HCT116 (cell line): ENCODE measurements at regions not wholly inside any gene's neighbourhood (a gene's known extent, or its start where the extent isn't known, plus 50 kb on each side); places are given as distances from the start of the nearest gene placed in this dataset.

Experiments
- ATAC-seq: fragments of 200-7000 bp; cut with Tn5 transposase; 2 replicates; pipeline ENCODE4 v1.9.1; 2020; ENCODE audit warnings: mild to moderate bottlenecking, moderate library complexity
- BruUV-seq: library from RNA; stranded (reverse); fragments of 400-500 nt; replicated peaks from 2 replicates; lab custom pipeline; 2021; lab: Mats Ljungman, UMichigan
- CTCF ChIA-PET: fragments of 300-600 bp; sonication (Branson Sonifier 250); formaldehyde crosslinking; loops from one replicate; lab custom pipeline; 2021; ENCODE audit warnings: antibody characterized with exemption; lab: Charles Lee
- POLR2A ChIA-PET: fragments of 300-600, 350-600 bp; sonication (Branson Sonifier 250); formaldehyde crosslinking; loops from one replicate; lab custom pipeline; 2021; ENCODE audit warnings: antibody characterized with exemption; lab: Charles Lee
- RAD21 ChIA-PET, 2 experiments: fragments of 300-600 bp; sonication (Branson Sonifier 250); formaldehyde crosslinking; loops; one replicate each; lab custom pipeline; 2023; ENCODE audit warnings: low total read pairs in 2 of 2; ENCODE audit not compliant: uncharacterized antibody in 2 of 2, unreplicated experiment in 2 of 2, low non-redundant PET in 1 of 2; lab: Charles Lee
- DNase-seq: peaks from one replicate; pipeline ENCODE4 v3.0.0-alpha.2; 2010; ENCODE audit warnings: low read depth, low spot score
- H2AFZ ChIP-seq: fragments of 200-600 bp; shearing (Covaris generic), sonication (generic); 2 replicates; pipeline ENCODE4 v1.6.1; 2017; ENCODE audit warnings: low read depth, mixed run types, mixed read lengths, antibody characterized with exemption, low read length; ENCODE audit not compliant: poor library complexity, severe bottlenecking
- H3K27ac ChIP-seq: 2 replicates; pipeline ENCODE4 v1.5.1; 2012; ENCODE audit warnings: low read depth, low read length
- H3K27me3 ChIP-seq: fragments of 200-600 bp; sonication (generic); 2 replicates; pipeline ENCODE4 v1.6.1; 2016; ENCODE audit warnings: mixed run types, low read length, mixed read lengths; ENCODE audit not compliant: insufficient read depth
- H3K36me3 ChIP-seq, 2 experiments: fragments of 200-500 bp in 1 of 2; fragments of 200-600 bp in 1 of 2; sonication (Bioruptor generic) in 1 of 2; sonication (generic) in 1 of 2; 2 replicates each; pipeline versions ENCODE4 v1.5.1 to v1.6.1; 2014 to 2016; ENCODE audit warnings: low read length in 2 of 2, inconsistent platforms in 1 of 2, mixed read lengths in 1 of 2, mixed run types in 1 of 2; ENCODE audit not compliant: insufficient read depth in 2 of 2, control insufficient read depth in 1 of 2
- H3K4me1 ChIP-seq, 2 experiments: fragments of 200-600 bp in 1 of 2; sonication (generic) in 1 of 2; 2 replicates each; pipeline versions ENCODE4 v1.5.1 to v1.6.1; 2012 to 2017; ENCODE audit warnings: low read length in 2 of 2, inconsistent platforms in 1 of 2, mild to moderate bottlenecking in 1 of 2, mixed read lengths in 1 of 2, mixed run types in 1 of 2, moderate library complexity in 1 of 2; ENCODE audit not compliant: insufficient read depth in 2 of 2, control insufficient read depth in 1 of 2
- H3K4me2 ChIP-seq: fragments of 200-600 bp; sonication (generic); 2 replicates; pipeline ENCODE4 v1.6.1; 2017; ENCODE audit warnings: mixed run types, low read length, mixed read lengths
- H3K4me3 ChIP-seq, 2 experiments: fragments of 200-600 bp in 1 of 2; sonication (generic) in 1 of 2; replicated peaks in 1 of 2; 2 replicates each; pipeline ENCODE4 v1.5.1; 2011 to 2016; ENCODE audit warnings: low read length in 2 of 2, control low read depth in 1 of 2, low read depth in 1 of 2, mild to moderate bottlenecking in 1 of 2, mixed read lengths in 1 of 2, mixed run types in 1 of 2
- H3K79me2 ChIP-seq: fragments of 200-600 bp; sonication (generic); 2 replicates; pipeline ENCODE4 v1.6.1; 2017; ENCODE audit warnings: mild to moderate bottlenecking, mixed run types, low read length, moderate library complexity, mixed read lengths; ENCODE audit not compliant: insufficient read depth
- H3K9ac ChIP-seq: fragments of 200-600 bp; sonication (generic); 2 replicates; pipeline ENCODE4 v1.6.1; 2016; ENCODE audit warnings: low read length, mixed read lengths
- H3K9me2 ChIP-seq: fragments of 200-600 bp; sonication (generic), shearing (Covaris generic); 2 replicates; pipeline ENCODE4 v1.6.1; 2017; ENCODE audit warnings: mixed run types, mild to moderate bottlenecking, moderate library complexity; ENCODE audit not compliant: insufficient read depth
- H3K9me3 ChIP-seq, 2 experiments: fragments of 200-500 bp in 1 of 2; fragments of 200-600 bp in 1 of 2; sonication (Bioruptor generic) in 1 of 2; sonication (generic) in 1 of 2; 2 replicates each; pipeline ENCODE4 v1.6.1; 2014 to 2017; ENCODE audit warnings: low read length in 2 of 2, mixed read lengths in 2 of 2, inconsistent platforms in 1 of 2, low read depth in 1 of 2, mild to moderate bottlenecking in 1 of 2, mixed run types in 1 of 2, moderate library complexity in 1 of 2; ENCODE audit not compliant: control insufficient read depth in 1 of 2, insufficient read depth in 1 of 2
- H4K20me1 ChIP-seq: fragments of 200-600 bp; sonication (generic), shearing (Covaris generic); 2 replicates; pipeline ENCODE4 v1.6.1; 2017; ENCODE audit warnings: mixed run types, mild to moderate bottlenecking, moderate library complexity; ENCODE audit not compliant: insufficient read depth
- CBX3 ChIP-seq: IDR thresholded peaks from 2 replicates; pipeline ENCODE4 v1.6.1; 2012; ENCODE audit warnings: low read depth
- EGR1 ChIP-seq: IDR thresholded peaks from 2 replicates; pipeline ENCODE4 v1.6.1; 2012; ENCODE audit warnings: low read depth
- ELF1 ChIP-seq: IDR thresholded peaks from 2 replicates; pipeline ENCODE4 v1.6.1; 2012; ENCODE audit warnings: low read depth, borderline replicate concordance
- EZH2 ChIP-seq: fragments of 200-600 bp; sonication (generic); IDR thresholded peaks from 2 replicates; pipeline ENCODE4 v1.6.1; 2017; ENCODE audit warnings: antibody characterized with exemption, mixed run types
- EZH2phosphoT487 ChIP-seq: fragments of 200-600 bp; IDR thresholded peaks from 2 replicates; pipeline ENCODE4 v1.6.1; 2018; ENCODE audit warnings: antibody characterized with exemption, borderline replicate concordance
- POLR2A ChIP-seq: IDR thresholded peaks from 2 replicates; pipeline ENCODE4 v1.7.0; 2011; ENCODE audit warnings: borderline replicate concordance; ENCODE audit not compliant: insufficient read depth, insufficient read length; ENCODE audit errors: extremely low read depth
- POLR2AphosphoS5 ChIP-seq: IDR thresholded peaks from 2 replicates; pipeline ENCODE4 v1.6.1; 2011; ENCODE audit warnings: mild to moderate bottlenecking, low read depth, low read length, moderate library complexity
- SIN3A ChIP-seq: IDR thresholded peaks from 2 replicates; pipeline ENCODE4 v1.6.1; 2012; ENCODE audit warnings: low read depth
- SP1 ChIP-seq: IDR thresholded peaks from 2 replicates; pipeline ENCODE4 v1.6.1; 2012; ENCODE audit warnings: low read depth
- YY1 ChIP-seq: IDR thresholded peaks from 2 replicates; pipeline ENCODE4 v1.6.1; 2011; ENCODE audit warnings: low read length, low read depth, moderate library complexity, mild to moderate bottlenecking; ENCODE audit not compliant: insufficient replicate concordance; ENCODE audit errors: extremely low read depth
- ZFX ChIP-seq: fragments of 450-650 bp; IDR thresholded peaks from 2 replicates; pipeline ENCODE4 v1.6.1; 2017
- intact Hi-C: fragments of 100-400 bp; cut with micrococcal nuclease; formaldehyde crosslinking; loops from 2 replicates; pipeline ENCODE4 v1.10.0; 2022

DNA sequence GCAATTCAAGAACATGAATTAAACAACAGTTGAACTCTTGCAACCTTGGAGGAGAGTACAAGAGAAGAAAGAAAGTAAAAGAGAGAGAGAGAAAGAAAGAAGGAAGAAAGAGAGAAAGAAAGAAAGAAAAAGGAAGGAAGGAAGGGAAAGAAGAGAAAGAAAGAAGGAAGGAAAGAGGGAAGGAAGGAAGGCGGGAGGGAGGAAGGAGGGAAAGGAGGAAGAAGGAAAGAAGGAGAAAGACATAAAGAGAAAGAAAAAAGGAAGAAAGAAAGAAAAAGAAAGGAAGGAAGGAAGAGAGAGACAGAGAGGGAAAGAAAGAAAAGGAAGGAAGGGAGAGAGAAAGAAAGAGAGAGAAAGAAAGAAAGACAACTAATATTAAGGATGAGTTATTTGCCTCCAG is 1106.7 kb downstream of the TYW1 start:
- H3K4me3 ChIP-seq = no peak overlapping the region
- RAD21 ChIA-PET = no interaction called here
- peaks cover 0 to 6% of the 10 kb centered on the region in 2 experiments; a peak in 2 of 4 replicates for H3K9me3 ChIP-seq
- no peaks in the 10 kb centered on the region for H3K79me2 ChIP-seq
- H3K36me3 ChIP-seq = no peaks in the 10 kb centered on the region
- H3K4me1 ChIP-seq = no peaks in the 10 kb centered on the region
- H2AFZ ChIP-seq = no peak overlapping the region
- no peaks in the 10 kb centered on the region for H3K9me2 ChIP-seq
- no peaks in the 10 kb centered on the region for H4K20me1 ChIP-seq
- no peak overlapping the region for H3K4me2 ChIP-seq
- H3K9ac ChIP-seq = no peak overlapping the region
- ATAC-seq (no peak), DNase-seq (no peak)
- POLR2A ChIA-PET = no interaction called here
- CTCF ChIA-PET = no interaction called here
- H3K27ac ChIP-seq = no peak overlapping the region
- no TSS peak for BruUV-seq
- intact Hi-C loops = no loop called here
- TF ChIP-seq SIN3A = no peak
- no peaks in the 10 kb centered on the region for H3K27me3 ChIP-seq

DNA sequence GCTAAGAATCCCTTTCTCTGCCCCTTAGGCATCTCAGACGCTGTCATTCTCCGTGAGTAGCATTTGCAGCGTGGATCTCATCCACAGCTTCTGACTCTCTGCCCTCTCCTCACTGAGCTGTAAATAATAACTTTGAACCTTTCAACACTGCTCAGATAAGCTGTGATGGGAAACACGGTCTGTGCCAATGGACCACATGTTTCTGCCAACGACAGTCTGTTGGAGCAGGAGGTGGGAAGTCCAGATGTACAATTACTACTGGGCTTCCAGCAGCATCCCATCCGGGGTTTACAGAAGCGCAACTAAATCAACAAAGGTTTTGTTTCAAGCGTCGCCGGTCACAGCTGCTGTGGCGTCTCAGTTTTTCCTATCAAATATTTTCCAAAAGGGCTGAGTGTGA is 1110.6 kb downstream of the TYW1 start:
- H3K36me3 ChIP-seq = no peaks in the 10 kb centered on the region

More for the DNA sequence above, 1110.6 kb downstream of the TYW1 start:
- CTCF ChIA-PET = no interaction called here
- no peaks in the 10 kb centered on the region for H3K27me3 ChIP-seq
- H4K20me1 ChIP-seq = no peaks in the 10 kb centered on the region
- no peak overlapping the region for H2AFZ ChIP-seq
- H3K9me2 ChIP-seq = no peaks in the 10 kb centered on the region
- TF ChIP-seq SIN3A = no peak
- TF ChIP-seq ZFX = no peak
- TF ChIP-seq EZH2 = no peak
- TF ChIP-seq CBX3 = no peak
- no peak for TF ChIP-seq SP1
- no peak for TF ChIP-seq POLR2AphosphoS5
- no peak for TF ChIP-seq YY1
- TF ChIP-seq EZH2phosphoT487 = no peak
- no peak for TF ChIP-seq EGR1
- TF ChIP-seq POLR2A = no peak
- no peak for TF ChIP-seq ELF1
- TF ChIP-seq, all 23 proteins: peak for 0
- no peak for ATAC-seq
- H3K4me3 ChIP-seq = no peak overlapping the region
- DNase-seq = no peak
- POLR2A ChIA-PET = no interaction called here
- H3K4me1 ChIP-seq = no peaks in the 10 kb centered on the region
- RAD21 ChIA-PET = no interaction called here
- intact Hi-C loops = no loop called here
- no peak overlapping the region for H3K4me2 ChIP-seq
- H3K9ac ChIP-seq = no peak overlapping the region
- H3K27ac ChIP-seq = no peak overlapping the region
- BruUV-seq = no TSS peak
- H3K79me2 ChIP-seq = no peaks in the 10 kb centered on the region
- peaks cover 0 to 15% of the 10 kb centered on the region in 2 experiments; a peak in 2 of 4 replicates for H3K9me3 ChIP-seq
